IMR-90 (cell line): ENCODE measurements at regions not wholly inside any gene's neighbourhood (a gene's known extent, or its start where the extent isn't known, plus 50 kb on each side); places are given as distances from the start of the nearest gene placed in this dataset.

Experiments
- ATAC-seq: fragments of 200-7000 bp; cut with Tn5 transposase; 2 replicates; pipeline ENCODE4 v1.9.1; 2020; ENCODE audit warnings: low read depth, mild to moderate bottlenecking, moderate library complexity
- BruUV-seq: library from RNA; stranded (reverse); fragments of 400-500 nt; replicated peaks from 2 replicates; lab custom pipeline; 2021; lab: Mats Ljungman, UMichigan
- CTCF ChIA-PET: fragments of 300-600 bp; formaldehyde crosslinking; extraction: SDS; loops from one replicate; lab custom pipeline; 2021; ENCODE audit warnings: antibody characterized with exemption; lab: Yijun Ruan, JAX
- POLR2A ChIA-PET: fragments of 300-600 bp; sonication (Branson Sonifier 250); formaldehyde crosslinking; loops from one replicate; lab custom pipeline; 2022; ENCODE audit warnings: antibody characterized with exemption; ENCODE audit not compliant: unreplicated experiment; lab: Charles Lee
- DNase-seq: peaks from one replicate; pipeline ENCODE4 v3.0.0; 2013
- H2AFZ ChIP-seq: replicated peaks from 2 replicates; pipeline ENCODE3; 2013; ENCODE audit warnings: low read length, mild to moderate bottlenecking; ENCODE audit not compliant: poor library complexity
- H2AK5ac ChIP-seq: 2 replicates; pipeline ENCODE4 v1.6.1; 2013; ENCODE audit warnings: low read depth, low read length, inconsistent platforms
- H2AK9ac ChIP-seq: replicated peaks from 2 replicates; pipeline ENCODE3; 2013; ENCODE audit warnings: mild to moderate bottlenecking, low read depth, low read length, moderate library complexity; ENCODE audit not compliant: poor library complexity
- H2BK120ac ChIP-seq: 2 replicates; pipeline ENCODE4 v1.6.1; 2013; ENCODE audit warnings: low read depth, low read length, inconsistent platforms
- H2BK15ac ChIP-seq: 3 replicates; pipeline ENCODE4 v1.6.1; 2013; ENCODE audit warnings: low read depth, low read length, inconsistent platforms
- H2BK20ac ChIP-seq: 2 replicates; pipeline ENCODE4 v1.6.1; 2013; ENCODE audit warnings: low read depth, mild to moderate bottlenecking, inconsistent platforms, low read length, moderate library complexity
- H2BK5ac ChIP-seq: 2 replicates; pipeline ENCODE4 v1.6.1; 2013; ENCODE audit warnings: mild to moderate bottlenecking, low read depth, low read length, inconsistent platforms; ENCODE audit not compliant: poor library complexity, severe bottlenecking
- H3K14ac ChIP-seq: replicated peaks from 2 replicates; pipeline ENCODE4 v1.6.1; 2013; ENCODE audit warnings: low read depth, low read length, inconsistent platforms
- H3K18ac ChIP-seq: 2 replicates; pipeline ENCODE4 v1.6.1; 2013; ENCODE audit warnings: low read depth, low read length, control low read depth
- H3K23ac ChIP-seq: 2 replicates; pipeline ENCODE4 v1.6.1; 2013; ENCODE audit warnings: low read depth, low read length, inconsistent platforms
- H3K27ac ChIP-seq: 2 replicates; pipeline ENCODE4 v1.5.1; 2013; ENCODE audit warnings: mild to moderate bottlenecking, control low read depth, low read length; ENCODE audit not compliant: insufficient read depth
- H3K27me3 ChIP-seq: 2 replicates; pipeline ENCODE4 v1.6.1; 2013; ENCODE audit warnings: low read length; ENCODE audit not compliant: control insufficient read depth, insufficient read depth
- H3K36me3 ChIP-seq: 2 replicates; pipeline ENCODE4 v1.6.1; 2013; ENCODE audit warnings: low read length, mixed read lengths; ENCODE audit not compliant: control insufficient read depth, insufficient read depth
- H3K4ac ChIP-seq: 2 replicates; pipeline ENCODE4 v1.6.1; 2013; ENCODE audit warnings: low read depth, low read length, inconsistent platforms
- H3K4me1 ChIP-seq: 2 replicates; pipeline ENCODE4 v1.6.1; 2013; ENCODE audit warnings: low read length, mixed read lengths; ENCODE audit not compliant: control insufficient read depth, insufficient read depth
- H3K4me2 ChIP-seq: 2 replicates; pipeline ENCODE4 v1.6.1; 2013; ENCODE audit warnings: low read depth, mild to moderate bottlenecking, control low read depth, low read length, moderate library complexity
- H3K4me3 ChIP-seq: 2 replicates; pipeline ENCODE4 v1.5.1; 2013; ENCODE audit warnings: low read depth, mild to moderate bottlenecking, control low read depth, low read length, moderate library complexity; ENCODE audit not compliant: insufficient read depth
- H3K56ac ChIP-seq: 2 replicates; pipeline ENCODE4 v1.6.1; 2013; ENCODE audit warnings: low read length, inconsistent platforms; ENCODE audit not compliant: insufficient read depth; ENCODE audit errors: extremely low read depth
- H3K79me1 ChIP-seq, 2 experiments: 2 replicates each; pipeline ENCODE4 v1.6.1; 2013; ENCODE audit warnings: low read length in 2 of 2, inconsistent platforms in 1 of 2, low read depth in 1 of 2
- H3K9ac ChIP-seq: 2 replicates; pipeline ENCODE4 v1.6.1; 2013; ENCODE audit warnings: low read depth, low read length, control low read depth
- H3K9me1 ChIP-seq: 2 replicates; pipeline ENCODE4 v1.6.1; 2013; ENCODE audit warnings: low read length, inconsistent platforms; ENCODE audit not compliant: insufficient read depth
- H3K9me3 ChIP-seq: 2 replicates; pipeline ENCODE4 v1.6.1; 2013; ENCODE audit warnings: low read length; ENCODE audit not compliant: control insufficient read depth, insufficient read depth
- H4K20me1 ChIP-seq: 2 replicates; pipeline ENCODE4 v1.6.1; 2013; ENCODE audit warnings: low read length, inconsistent platforms; ENCODE audit not compliant: insufficient read depth
- H4K5ac ChIP-seq: 2 replicates; pipeline ENCODE4 v1.6.1; 2013; ENCODE audit warnings: mild to moderate bottlenecking, low read depth, low read length, control low read depth
- H4K8ac ChIP-seq, 2 experiments: 2 replicates each; pipeline ENCODE4 v1.6.1; 2013; ENCODE audit warnings: low read depth in 2 of 2, low read length in 2 of 2, control low read depth in 1 of 2, inconsistent platforms in 1 of 2
- H4K91ac ChIP-seq: 2 replicates; pipeline ENCODE4 v1.6.1; 2013; ENCODE audit warnings: low read depth, low read length, inconsistent platforms; ENCODE audit not compliant: insufficient read depth
- BHLHE40 ChIP-seq: fragments of 150-350 bp; IDR thresholded peaks from 2 replicates; pipeline ENCODE4 v1.6.1; 2016; ENCODE audit warnings: mild to moderate bottlenecking, low read depth, low read length
- CEBPB ChIP-seq: IDR thresholded peaks from 2 replicates; pipeline ENCODE4 v1.6.1; 2012; ENCODE audit warnings: low read depth, low read length, improper control_type of control experiment
- CHD1 ChIP-seq: IDR thresholded peaks from 2 replicates; pipeline ENCODE4 v1.6.1; 2012; ENCODE audit warnings: low read depth, low read length, improper control_type of control experiment
- CTCF ChIP-seq: conservative IDR thresholded peaks from 2 replicates; pipeline ENCODE4 v1.5.1; 2012; ENCODE audit warnings: mild to moderate bottlenecking, low read depth, low read length, improper control_type of control experiment
- ELK1 ChIP-seq: fragments of 150-350 bp; IDR thresholded peaks from 2 replicates; pipeline ENCODE4 v1.6.1; 2016; ENCODE audit warnings: low read depth, mild to moderate bottlenecking, low read length, moderate library complexity, borderline replicate concordance
- FOS ChIP-seq: fragments of 150-350 bp; IDR thresholded peaks from 2 replicates; pipeline ENCODE4 v1.6.1; 2016; ENCODE audit warnings: low read depth, low read length
- MAFK ChIP-seq: IDR thresholded peaks from 2 replicates; pipeline ENCODE4 v1.6.1; 2012; ENCODE audit warnings: low read depth, low read length, improper control_type of control experiment
- MAZ ChIP-seq: IDR thresholded peaks from 2 replicates; pipeline ENCODE4 v1.6.1; 2012; ENCODE audit warnings: low read depth, mild to moderate bottlenecking, low read length, improper control_type of control experiment, moderate library complexity, borderline replicate concordance
- MXI1 ChIP-seq: IDR thresholded peaks from 2 replicates; pipeline ENCODE4 v1.6.1; 2012; ENCODE audit warnings: low read depth, mild to moderate bottlenecking, low read length, moderate library complexity, borderline replicate concordance
- NFE2L2 ChIP-seq: fragments of 150-350 bp; IDR thresholded peaks from 2 replicates; pipeline ENCODE4 v1.6.1; 2016; ENCODE audit warnings: low read depth, mild to moderate bottlenecking, low read length
- POLR2A ChIP-seq: IDR thresholded peaks from 2 replicates; pipeline ENCODE4 v1.6.1; 2012; ENCODE audit warnings: mild to moderate bottlenecking, low read depth, low read length
- RAD21 ChIP-seq: IDR thresholded peaks from 2 replicates; pipeline ENCODE4 v1.6.1; 2012; ENCODE audit warnings: low read length, improper control_type of control experiment
- RCOR1 ChIP-seq: IDR thresholded peaks from 2 replicates; pipeline ENCODE4 v1.6.1; 2012; ENCODE audit warnings: mild to moderate bottlenecking, low read length, improper control_type of control experiment; ENCODE audit not compliant: insufficient replicate concordance
- RFX5 ChIP-seq: IDR thresholded peaks from 2 replicates; pipeline ENCODE4 v1.8.0; 2012; ENCODE audit warnings: low read depth, mild to moderate bottlenecking, low read length, moderate library complexity
- SMC3 ChIP-seq: fragments of 150-350 bp; IDR thresholded peaks from 2 replicates; pipeline ENCODE4 v1.6.1; 2016; ENCODE audit warnings: low read depth, mild to moderate bottlenecking, antibody characterized with exemption, low read length, moderate library complexity
- USF2 ChIP-seq: fragments of 150-350 bp; IDR thresholded peaks from 2 replicates; pipeline ENCODE4 v1.6.1; 2017; ENCODE audit warnings: mild to moderate bottlenecking, antibody characterized with exemption, low read length, low read depth
- WGBS, 2 experiments: methylation state at CpG; one replicate each; pipeline versions ENCODE4 v1.1.5 to v1.1.7; 2013; ENCODE audit warnings: missing lambda C conversion rate in 2 of 2; ENCODE audit not compliant: insufficient read length in 1 of 2; ENCODE audit errors: extremely low coverage in 2 of 2; 5-methylcytosine and 5-hydroxymethylcytosine counted together
- dilution Hi-C: fragments of 300-500 bp; cut with HindIII; formaldehyde crosslinking; loops from one replicate; pipeline ENCODE4 v1.14.3; 2018; ENCODE audit warnings: low sequenced_read_pairs; ENCODE audit not compliant: unreplicated experiment
- in situ Hi-C: fragments of 300-500 bp; cut with MboI; formaldehyde crosslinking; loops from 3 replicates; pipeline ENCODE4 v1.14.3; 2019; ENCODE audit warnings: low sequenced_read_pairs, inconsistent platforms, mixed read lengths
- intact Hi-C: fragments of 100-400 bp; cut with micrococcal nuclease; formaldehyde crosslinking; loops from 2 replicates; pipeline ENCODE4 v1.10.0; 2022

DNA sequence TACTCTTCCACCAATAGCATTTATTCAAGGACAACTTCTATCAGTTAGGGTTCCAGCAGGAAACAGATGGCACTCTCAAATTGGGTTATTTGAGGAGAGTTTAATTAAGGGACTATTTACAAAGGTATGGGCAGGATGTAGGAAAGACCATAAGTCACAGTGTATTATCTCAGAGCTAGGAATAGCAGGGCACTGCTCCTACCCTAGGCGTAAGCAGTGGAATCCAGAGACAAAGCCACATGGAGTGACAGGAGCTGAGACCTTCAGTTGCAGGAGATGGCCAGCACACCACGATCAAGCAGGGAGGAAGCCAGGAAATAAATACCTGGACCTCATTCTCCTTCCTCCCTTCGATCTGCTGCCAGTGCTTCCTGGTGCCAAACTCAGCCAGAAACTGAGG, 274.9 kb upstream of the SLC30A5 start:
- Histone ChIP-seq H2AK5ac (no peak overlapping the region), H3K4me3 (no peak overlapping the region), H2BK5ac (no peak overlapping the region), H3K9me3 (no peaks in the 10 kb centered on the region), H4K5ac (no peak overlapping the region), H3K18ac (no peak overlapping the region), H3K56ac (no peak overlapping the region), H3K14ac (no peak overlapping the region), H3K9me1 (no peaks in the 10 kb centered on the region), H3K79me1 (no peaks in the 10 kb centered on the region), H2BK20ac (no peak overlapping the region), H3K23ac (no peak overlapping the region), H2AFZ (no peak overlapping the region), H3K9ac (no peak overlapping the region), H3K36me3 (no peaks in the 10 kb centered on the region), H3K27ac (no peak overlapping the region), H3K4ac (no peak overlapping the region), H4K20me1 (no peaks in the 10 kb centered on the region), H2BK15ac (no peak overlapping the region), H3K27me3 (no peaks in the 10 kb centered on the region), H2BK120ac (no peak overlapping the region), H4K8ac (no peak overlapping the region), H3K4me2 (no peak overlapping the region), H3K4me1 (no peaks in the 10 kb centered on the region), H4K91ac (no peak overlapping the region), H2AK9ac (no peak overlapping the region)
- WGBS, 2 experiments = no CpG with 5 or more reads among the region's 3 CpGs
- dilution Hi-C loops = no loop called here
- intact Hi-C loops = no loop called here
- no peak for DNase-seq
- in situ Hi-C loops = no loop called here
- ChIA-PET POLR2A (no interaction called here), CTCF (no interaction called here)
- ATAC-seq = no peak
- TF ChIP-seq CHD1 (no peak), POLR2A (no peak), FOS (no peak), RAD21 (no peak), SMC3 (no peak), CEBPB (no peak), MAZ (no peak), RCOR1 (no peak), MXI1 (no peak), USF2 (no peak), MAFK (no peak), NFE2L2 (no peak), RFX5 (no peak), BHLHE40 (no peak), ELK1 (no peak), CTCF (no peak)
- BruUV-seq = no TSS peak
